Transverse colon (tissue), 4 donors: ENCODE measurements at regions not wholly inside any gene's neighbourhood (a gene's known extent, or its start where the extent isn't known, plus 50 kb on each side); places are given as distances from the start of the nearest gene placed in this dataset.

Experiments used
- DNase-seq: peaks from one replicate; pipeline ENCODE4 v3.0.0-alpha.2; 2019
- H3K27ac ChIP-seq, 4 donors: fragments of 200-600 bp; sonication (generic); 2 replicates each; pipeline ENCODE4 v1.5.1; 2016 to 2018; ENCODE audit warnings: inconsistent platforms in 4 of 4
- H3K27me3 ChIP-seq: fragments of 200-600 bp; sonication (generic); 2 replicates; pipeline ENCODE4 v1.5.1; 2017; ENCODE audit warnings: inconsistent platforms
- H3K36me3 ChIP-seq, 4 donors: fragments of 200-600 bp; sonication (generic); 2 replicates each; pipeline ENCODE4 v1.5.1; 2017 to 2019; ENCODE audit warnings: inconsistent platforms in 4 of 4
- H3K4me1 ChIP-seq, 4 donors: fragments of 200-600 bp; sonication (generic); 2 replicates each; pipeline ENCODE4 v1.5.1; 2017 to 2020; ENCODE audit warnings: inconsistent platforms in 4 of 4
- H3K4me3 ChIP-seq, 4 donors: fragments of 200-600 bp; sonication (generic); 1 replicate in 1 of 4; 2 replicates in 3 of 4; pipeline versions ENCODE4 v1.5.1 to v1.6.1; 2017 to 2019; ENCODE audit warnings: inconsistent platforms in 4 of 4
- H3K9me3 ChIP-seq, 2 donors: fragments of 200-600 bp; sonication (generic); 2 replicates each; pipeline ENCODE4 v1.5.1; 2017 to 2019; ENCODE audit warnings: inconsistent platforms in 2 of 2
- EP300 ChIP-seq: sonication (generic); formaldehyde crosslinking; IDR thresholded peaks from one replicate; pipeline ENCODE4 v1.6.1; 2017; ENCODE audit warnings: antibody characterized with exemption, low read depth
- POLR2A ChIP-seq: fragments of 450-650 bp; IDR thresholded peaks from one replicate; pipeline ENCODE4 v1.6.1; 2016; ENCODE audit warnings: antibody characterized with exemption, mild to moderate bottlenecking, moderate library complexity
- POLR2AphosphoS5 ChIP-seq, 3 donors: sonication (generic); formaldehyde crosslinking; IDR thresholded peaks; one replicate each; pipeline ENCODE4 v1.6.1; 2016; ENCODE audit warnings: antibody characterized with exemption in 3 of 3
- WGBS, 2 donors: methylation state at CpG; one replicate each; pipeline ENCODE4 v1.1.5; 2018; ENCODE audit warnings: low coverage in 1 of 2; 5-methylcytosine and 5-hydroxymethylcytosine counted together
- in situ Hi-C, 4 donors: fragments of 200-750 bp; cut with MboI; loops; one replicate each; pipeline versions ENCODE4 v1.15.0 to v1.15.1; 2017; ENCODE audit warnings: low sequenced_read_pairs in 3 of 4, low pct_ligation_motif_present in 1 of 4, low pct_unique_long_range_greater_than_20kb in 1 of 4
- intact Hi-C: fragments of 100-400 bp; cut with DNase I; formaldehyde crosslinking; loops from one replicate; pipeline ENCODE4 v1.15.1; 2023; ENCODE audit warnings: low total_unique reads
- TF ChIP-seq, protein P1 (sequence below), 5 experiments: fragments of 200-600 bp in 3 of 5; fragments of 450-650 bp in 2 of 5; sonication (generic) in 3 of 5; IDR thresholded peaks; 1 replicate in 2 of 5; 2 replicates in 3 of 5; pipeline ENCODE4 v1.5.1; 2016 to 2017; ENCODE audit warnings: antibody characterized with exemption in 5 of 5, inconsistent platforms in 3 of 5, mild to moderate bottlenecking in 2 of 5, moderate library complexity in 1 of 5

DNA sequence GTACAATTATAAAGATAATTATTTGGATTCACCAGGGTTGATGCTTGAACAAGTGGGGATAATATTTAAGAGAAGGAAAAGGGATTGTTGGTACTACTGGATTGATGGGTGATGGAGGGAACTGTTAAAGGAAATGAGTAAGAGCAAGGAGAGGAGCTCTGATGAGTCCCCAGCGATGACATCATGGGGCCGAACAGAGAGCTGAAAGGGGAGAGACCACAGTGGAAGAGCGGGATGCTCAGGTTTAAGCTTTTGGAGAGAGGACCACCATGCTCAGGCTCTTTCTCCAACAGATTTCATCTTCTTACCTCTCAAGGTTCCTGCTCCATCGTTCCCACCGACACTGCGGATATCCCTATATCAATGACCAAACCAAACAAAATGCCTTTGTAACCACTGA is 568.7 kb downstream of the ETS1 start:
- Histone ChIP-seq H3K27me3 (no peaks in the 10 kb centered on the region), H3K4me1 (no peaks in the 10 kb centered on the region), H3K9me3 (no peaks in the 10 kb centered on the region), H3K36me3 (no peaks in the 10 kb centered on the region), H3K4me3 (no peak overlapping the region), H3K27ac (no peak overlapping the region)
- in situ Hi-C loops (no loop called here), intact Hi-C loops (no loop called here)
- no peak for DNase-seq
- TF ChIP-seq POLR2A (no peak), POLR2AphosphoS5 (IDR thresholded peaks at IDR 0.05) (no peak), EP300 (no peak)
- TF ChIP-seq, protein P1, sequence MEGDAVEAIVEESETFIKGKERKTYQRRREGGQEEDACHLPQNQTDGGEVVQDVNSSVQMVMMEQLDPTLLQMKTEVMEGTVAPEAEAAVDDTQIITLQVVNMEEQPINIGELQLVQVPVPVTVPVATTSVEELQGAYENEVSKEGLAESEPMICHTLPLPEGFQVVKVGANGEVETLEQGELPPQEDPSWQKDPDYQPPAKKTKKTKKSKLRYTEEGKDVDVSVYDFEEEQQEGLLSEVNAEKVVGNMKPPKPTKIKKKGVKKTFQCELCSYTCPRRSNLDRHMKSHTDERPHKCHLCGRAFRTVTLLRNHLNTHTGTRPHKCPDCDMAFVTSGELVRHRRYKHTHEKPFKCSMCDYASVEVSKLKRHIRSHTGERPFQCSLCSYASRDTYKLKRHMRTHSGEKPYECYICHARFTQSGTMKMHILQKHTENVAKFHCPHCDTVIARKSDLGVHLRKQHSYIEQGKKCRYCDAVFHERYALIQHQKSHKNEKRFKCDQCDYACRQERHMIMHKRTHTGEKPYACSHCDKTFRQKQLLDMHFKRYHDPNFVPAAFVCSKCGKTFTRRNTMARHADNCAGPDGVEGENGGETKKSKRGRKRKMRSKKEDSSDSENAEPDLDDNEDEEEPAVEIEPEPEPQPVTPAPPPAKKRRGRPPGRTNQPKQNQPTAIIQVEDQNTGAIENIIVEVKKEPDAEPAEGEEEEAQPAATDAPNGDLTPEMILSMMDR (IDR thresholded peaks at IDR 0.05), result no peak
- WGBS, 2 donors, result 89 to 94% methylated on average over 5 to 6 of the region's 6 CpGs

DNA sequence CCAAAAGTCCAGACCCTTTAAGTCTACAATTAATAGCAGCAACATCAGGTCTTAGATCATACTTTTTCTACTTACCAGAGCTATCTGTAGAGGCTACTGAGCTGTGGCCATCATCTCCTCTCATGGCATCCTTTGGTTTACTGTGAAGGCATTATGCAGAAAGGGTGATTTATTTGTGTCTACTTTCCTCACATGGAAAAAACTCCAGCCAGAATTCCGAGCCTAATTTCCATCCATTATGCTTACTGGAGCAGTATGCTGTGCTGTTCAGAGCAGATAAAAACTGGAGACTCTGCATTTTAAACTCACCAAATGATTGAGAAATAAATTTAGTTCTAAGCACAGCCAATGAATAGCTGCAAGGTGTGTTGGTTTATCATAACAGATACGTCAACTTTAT is 581.8 kb downstream of the ETS1 start:
- H3K4me1 ChIP-seq, result no peaks in the 10 kb centered on the region
- 54 to 77% methylated on average over 2 of the region's 2 CpGs for WGBS, 2 donors
- H3K9me3 ChIP-seq, result peaks cover 0 to 9% of the 10 kb centered on the region in 2 donors

DNA sequence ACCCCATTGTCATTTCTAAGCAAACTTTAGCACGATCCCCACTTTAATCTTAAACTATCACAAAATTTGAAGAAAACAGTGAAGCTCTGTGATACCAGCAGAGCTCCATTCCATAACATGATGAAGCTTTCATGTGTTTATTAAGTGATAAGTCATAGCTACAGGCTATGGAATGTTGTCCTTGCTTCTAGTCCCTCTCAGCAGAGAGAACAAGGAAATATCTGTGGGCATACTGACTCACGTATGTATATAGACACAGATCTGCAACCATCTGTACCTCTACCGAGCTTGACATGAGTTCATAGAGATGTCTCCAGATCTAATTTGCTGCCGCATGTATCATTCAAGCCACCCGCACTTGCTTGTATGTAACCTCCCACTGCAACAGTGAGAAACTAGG is 588.9 kb downstream of the ETS1 start:
- H3K4me3 ChIP-seq, result no peak overlapping the region
- WGBS, 2 donors, result 80 to 95% methylated on average over 3 to 5 of the region's 5 CpGs

More for the DNA sequence above, 581.8 kb downstream of the ETS1 start:
- intact Hi-C loops (no loop called here), in situ Hi-C loops (no loop called here)
- H3K36me3 ChIP-seq, result no peaks in the 10 kb centered on the region
- DNase-seq, result no peak
- no peak overlapping the region for H3K27ac ChIP-seq
- TF ChIP-seq POLR2AphosphoS5 (IDR thresholded peaks at IDR 0.05), result no peak
- TF ChIP-seq, protein P1 (IDR thresholded peaks at IDR 0.05), result no peak
- H3K4me3 ChIP-seq, result no peak overlapping the region
- peaks cover 7% of the 10 kb centered on the region for H3K27me3 ChIP-seq

DNA sequence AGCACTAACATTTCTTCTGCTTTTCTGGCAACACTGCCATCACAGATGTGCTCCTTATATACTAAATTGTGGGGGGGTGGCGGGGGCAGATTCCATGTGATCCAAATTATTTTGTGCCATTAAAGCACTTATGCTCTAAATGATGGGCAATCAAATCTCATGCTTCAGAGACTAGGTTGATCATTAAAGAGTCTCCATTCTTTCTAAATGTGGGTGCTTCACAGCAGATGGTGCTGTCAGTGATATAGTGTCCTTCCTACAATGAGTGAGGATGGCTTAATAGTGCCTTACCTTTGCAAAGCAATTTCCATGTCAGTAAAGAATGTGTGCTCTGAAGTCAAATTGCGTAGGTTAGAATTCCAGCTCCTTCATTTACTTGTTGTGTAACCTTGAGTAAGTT is 589.8 kb downstream of the ETS1 start:
- H3K9me3 ChIP-seq, result no peaks in the 10 kb centered on the region
- TF ChIP-seq, protein P1 (IDR thresholded peaks at IDR 0.05), result no peak
- no peak for TF ChIP-seq POLR2AphosphoS5 (IDR thresholded peaks at IDR 0.05)
- 85 to 87% methylated on average over 2 of the region's 2 CpGs for WGBS, 2 donors

More for the DNA sequence above, 588.9 kb downstream of the ETS1 start:
- Histone ChIP-seq H3K36me3 (no peaks in the 10 kb centered on the region), H3K27me3 (no peaks in the 10 kb centered on the region), H3K27ac (no peak overlapping the region), H3K9me3 (no peaks in the 10 kb centered on the region), H3K4me1 (no peaks in the 10 kb centered on the region)
- in situ Hi-C loops (no loop called here), intact Hi-C loops (no loop called here)
- TF ChIP-seq POLR2A (no peak), POLR2AphosphoS5 (IDR thresholded peaks at IDR 0.05) (no peak), EP300 (no peak)
- TF ChIP-seq, protein P1 (IDR thresholded peaks at IDR 0.05), result no peak
- DNase-seq, result no peak

More for the DNA sequence above, 589.8 kb downstream of the ETS1 start:
- Histone ChIP-seq H3K4me3 (no peak overlapping the region), H3K27ac (no peak overlapping the region), H3K36me3 (no peaks in the 10 kb centered on the region), H3K4me1 (no peaks in the 10 kb centered on the region), H3K27me3 (no peaks in the 10 kb centered on the region)
- DNase-seq, result no peak
- in situ Hi-C loops, result no loop called here
- intact Hi-C loops, result no loop called here
